ENCODE measurements at regions not wholly inside any gene's neighbourhood (a gene's known extent, or its start where the extent isn't known, plus 50 kb on each side); places are given as distances from the start of the nearest gene placed in this dataset.

- no peak overlapping the region for H3K4me3 ChIP-seq (replicated peaks in 1 of 3; ENCODE audit: insufficient read depth in 1 of 3, low read depth in 1 of 3, low read length in 3 of 3)
- H3K9me1 ChIP-seq (replicated peaks; ENCODE audit: control insufficient read depth, extremely low read depth, insufficient read depth, low read length), result no peaks in the 10 kb centered on the region
- TF ChIP-seq JUN (IDR thresholded peaks at IDR 0.05; ENCODE audit: borderline replicate concordance, insufficient read depth, insufficient read length, low read depth) (no peak), GATA2 (IDR thresholded peaks at IDR 0.05; ENCODE audit: insufficient read depth, insufficient read length, low read depth, low read length) (no peak), POLR2A (IDR thresholded peaks at IDR 0.05; ENCODE audit: low read depth, low read length) (no peak), CTCF (IDR thresholded peaks at IDR 0.05; ENCODE audit: extremely low read depth in 1 of 2, insufficient read depth in 1 of 2, low read depth in 1 of 2, low read length in 2 of 2) (no peak), MYC (IDR thresholded peaks at IDR 0.05; ENCODE audit: low read depth, low read length) (no peak), FOS (IDR thresholded peaks at IDR 0.05; ENCODE audit: borderline replicate concordance, insufficient read depth, low read length) (no peak), POLR2AphosphoS5 (IDR thresholded peaks at IDR 0.05; ENCODE audit: insufficient read depth, low read depth, low read length) (no peak), MAX (IDR thresholded peaks at IDR 0.05; ENCODE audit: insufficient read depth, insufficient read length) (no peak), EZH2 (IDR thresholded peaks at IDR 0.05; ENCODE audit: borderline replicate concordance, low read depth, low read length, severe bottlenecking) (no peak)
- no peak overlapping the region for H3K9ac ChIP-seq (replicated peaks; ENCODE audit: extremely low read depth, insufficient read depth, low read length)
- H3K4me2 ChIP-seq (ENCODE audit: insufficient read depth, low read length), result no peak overlapping the region
- H3K79me2 ChIP-seq (ENCODE audit: control insufficient read depth, insufficient read depth, low read length), result no peaks in the 10 kb centered on the region
- H3K27ac ChIP-seq (ENCODE audit: insufficient read depth, low read depth, low read length), result no peak overlapping the region
- no peaks in the 10 kb centered on the region for H3K36me3 ChIP-seq (ENCODE audit: control insufficient read depth in 2 of 2, extremely low read depth in 1 of 2, insufficient read depth in 2 of 2, low read length in 2 of 2)
- no peaks in the 10 kb centered on the region for H4K20me1 ChIP-seq (replicated peaks; ENCODE audit: control insufficient read depth, extremely low read depth, insufficient read depth, low read length)
- H3K27me3 ChIP-seq (ENCODE audit: control insufficient read depth in 2 of 2, insufficient read depth in 2 of 2, low read length in 2 of 2), result peaks cover 17 to 31% of the 10 kb centered on the region in 2 experiments
- BruUV-seq (replicated peaks), result no TSS peak
- no peak overlapping the region for H2AFZ ChIP-seq (ENCODE audit: low read depth, low read length)
- no peak for FAIRE-seq
- CTCF ChIA-PET, result interaction anchor here (1.4 kb wide), 1 partner anchor 22 kb away, joined by 5 read pairs; no protein-coding TSS in a partner anchor
- H3K9me3 ChIP-seq (replicated peaks; ENCODE audit: control insufficient read depth, insufficient read depth, low read length), result no peaks in the 10 kb centered on the region
- intact Hi-C loops (cut with micrococcal nuclease), result loop anchor here (2.0 to 10.0 kb wide), 2 partner anchors 22 to 434 kb away; no protein-coding TSS in a partner anchor
- no peak for DNase-seq (ENCODE audit: low read depth, low spot score)
- dilution Hi-C loops (cut with MboI; ENCODE audit: extremely low pct_ligation_motif_present, low sequenced_read_pairs), result no loop called here
- H3K4me1 ChIP-seq (ENCODE audit: control insufficient read depth, extremely low read depth, insufficient read depth, low read length), result peaks cover 16% of the 10 kb centered on the region
- POLR2A ChIA-PET, result no interaction called here
Observed at GRCh38 chr9:107710546-107710945, 221.0 kb upstream of the KLF4 start.

Data from endothelial cell of umbilical vein (primary cell).